Activated naive CD4-positive, alpha-beta T cell treated with anti-CD3 and anti-CD28 coated beads, Interleukin-2, amount 50 U/mL, for 72 hours (primary cell): ENCODE measurements at regions not wholly inside any gene's neighbourhood (a gene's known extent, or its start where the extent isn't known, plus 50 kb on each side); places are given as distances from the start of the nearest gene placed in this dataset.

Source experiments
- ATAC-seq, 2 donors: fragments of 150-1000 bp; cut with Tn5 transposase; 2 replicates each; pipeline ENCODE4 v1.10.0; 2021; ENCODE audit warnings: mild to moderate bottlenecking in 2 of 2, moderate library complexity in 2 of 2
- DNase-seq, 2 donors: peaks; one replicate each; pipeline ENCODE4 v3.0.0; 2021 to 2022; ENCODE audit warnings: low spot score in 2 of 2
- H3K27ac Mint-ChIP-seq, 2 donors: one replicate each; pipeline ENCODE4 v1.8.0; 2022; ENCODE audit warnings: mild to moderate bottlenecking in 2 of 2, mixed read lengths in 2 of 2
- H3K36me3 Mint-ChIP-seq, 2 donors: one replicate each; pipeline ENCODE4 v1.8.0; 2022; ENCODE audit warnings: mixed read lengths in 2 of 2
- H3K9me3 Mint-ChIP-seq, 2 donors: one replicate each; pipeline ENCODE4 v1.8.0; 2022; ENCODE audit warnings: mixed read lengths in 2 of 2

DNA sequence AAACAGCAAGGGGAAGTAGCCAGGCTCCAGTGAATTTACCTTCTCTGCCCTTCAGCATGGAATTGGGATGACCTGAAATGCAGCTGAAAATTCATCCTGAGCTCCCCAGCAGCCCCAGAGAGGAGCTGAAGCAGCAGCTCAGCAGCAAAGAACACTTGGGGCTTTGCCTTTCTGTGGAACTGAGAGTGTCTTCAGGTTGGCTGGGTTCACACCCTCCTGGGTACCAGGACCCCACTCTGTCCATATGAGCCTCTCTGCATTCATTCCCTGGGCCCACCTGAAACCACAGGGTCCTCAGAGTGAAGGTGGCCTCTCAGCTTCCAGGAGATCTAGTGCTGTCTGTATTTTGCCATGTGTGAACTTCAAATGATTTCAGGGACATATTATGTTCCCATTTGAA is 429.2 kb downstream of the MN1 start:
- Mint-ChIP-seq H3K36me3 (no peaks in the 10 kb centered on the region), H3K9me3 (peaks cover 0 to 4% of the 10 kb centered on the region in 2 donors), H3K27ac (no peak overlapping the region)
- ATAC-seq (no peak), DNase-seq (no peak)

DNA sequence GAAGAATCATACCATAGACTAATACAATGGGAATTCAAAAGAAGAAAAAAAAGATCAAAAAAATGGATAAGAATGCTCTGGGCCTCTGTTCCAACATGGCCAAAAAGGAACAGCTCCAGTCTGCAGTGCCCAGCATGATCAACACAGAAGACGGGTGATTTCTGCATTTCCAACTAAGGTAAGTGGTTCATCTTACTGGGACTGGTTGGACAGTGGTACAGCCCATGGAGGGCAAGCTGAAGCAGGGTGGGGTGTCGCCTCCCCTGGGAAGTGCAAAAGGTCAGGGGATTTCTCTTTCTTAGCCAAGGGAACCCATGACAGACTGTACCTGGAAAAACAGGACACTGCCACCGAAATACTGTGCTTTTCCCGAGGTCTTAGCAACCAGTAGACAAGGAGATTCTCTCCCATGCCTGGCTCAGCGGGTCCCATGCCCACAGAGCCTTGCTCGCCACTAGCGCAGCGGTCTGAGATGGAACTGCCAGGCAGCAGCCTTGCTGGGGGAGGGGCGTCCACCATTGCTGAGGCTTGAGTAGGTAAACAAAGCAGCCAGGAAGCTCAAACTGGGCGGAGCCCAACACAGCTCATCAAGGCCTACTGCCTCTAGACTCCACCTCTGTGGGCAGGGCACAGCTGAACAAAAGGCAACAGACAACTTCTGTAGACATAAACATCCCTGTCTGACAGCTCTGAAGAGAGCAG is 428.4 kb downstream of the MN1 start:
- no peaks in the 10 kb centered on the region for H3K36me3 Mint-ChIP-seq
- no peak for ATAC-seq
- peaks cover 0 to 4% of the 10 kb centered on the region in 2 donors for H3K9me3 Mint-ChIP-seq
- no peak for DNase-seq
- no peak overlapping the region for H3K27ac Mint-ChIP-seq

DNA sequence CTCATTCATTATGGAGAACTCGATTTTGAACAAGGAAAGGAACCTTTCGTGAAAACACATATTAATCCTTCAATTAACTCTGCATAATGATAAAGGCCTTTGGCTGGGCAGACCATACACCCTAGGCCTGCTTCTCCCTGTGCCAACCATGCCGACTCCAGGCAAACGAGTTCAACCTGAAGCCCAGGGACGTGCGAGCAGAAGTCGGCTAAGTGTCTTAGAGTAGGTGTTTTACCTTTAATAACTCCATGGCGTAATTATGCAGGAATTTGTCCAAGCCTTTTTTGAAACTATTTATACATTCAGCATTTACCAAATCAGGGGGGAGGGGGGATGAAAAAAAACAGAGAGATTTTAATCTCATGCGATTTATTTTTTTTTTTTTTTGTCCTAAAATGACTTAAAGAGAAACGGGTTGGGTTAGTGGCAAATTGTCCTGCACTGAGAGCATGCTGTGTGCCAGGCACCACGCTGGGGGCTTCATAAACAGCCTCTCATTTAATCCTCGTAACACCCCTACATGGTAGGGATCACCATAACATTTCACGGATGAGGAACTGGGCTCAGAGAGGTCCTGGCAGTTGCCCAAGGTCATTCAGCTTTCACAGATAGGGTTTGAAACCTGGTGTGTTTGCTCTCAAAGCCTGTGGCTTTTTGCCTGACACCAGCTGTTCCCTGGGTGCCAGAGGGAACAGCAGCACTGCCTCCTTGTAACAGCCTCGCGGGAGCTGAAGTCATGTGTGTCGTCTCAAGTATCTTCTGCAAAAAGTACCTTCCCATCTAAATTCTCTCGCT is 423.9 kb downstream of the MN1 start:
- no peaks in the 10 kb centered on the region for H3K36me3 Mint-ChIP-seq
- DNase-seq (no peak), ATAC-seq (no peak)
- no peak overlapping the region for H3K27ac Mint-ChIP-seq
- peaks cover 0 to 4% of the 10 kb centered on the region in 2 donors for H3K9me3 Mint-ChIP-seq

DNA sequence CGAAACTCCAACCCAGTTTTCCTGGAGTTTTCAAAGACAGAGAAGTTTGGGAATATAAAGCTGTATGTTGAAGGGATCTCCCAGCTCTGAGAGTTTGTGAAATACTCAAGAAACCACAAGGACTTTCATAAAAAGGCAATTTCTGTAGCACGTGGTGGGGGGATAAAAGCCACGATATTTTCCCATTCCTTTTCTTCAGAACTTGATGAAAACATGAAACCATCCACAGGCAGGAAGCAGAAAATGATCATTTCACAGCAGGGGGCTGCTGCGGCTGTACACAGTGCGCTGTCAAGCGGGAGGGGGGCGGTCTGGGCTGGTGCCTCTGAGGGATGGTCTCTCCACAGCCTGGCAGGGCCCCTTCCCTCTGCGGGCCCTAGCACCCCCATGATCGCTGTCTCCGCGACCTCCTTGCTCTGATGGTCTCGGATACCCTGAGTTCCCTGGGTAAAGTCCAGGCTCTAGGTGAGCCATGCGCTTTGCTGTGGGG is 423.2 kb downstream of the MN1 start:
- no peak for ATAC-seq
- DNase-seq = no peak
- H3K27ac Mint-ChIP-seq = no peak overlapping the region
- no peaks in the 10 kb centered on the region for H3K36me3 Mint-ChIP-seq
- peaks cover 0 to 4% of the 10 kb centered on the region in 2 donors for H3K9me3 Mint-ChIP-seq

DNA sequence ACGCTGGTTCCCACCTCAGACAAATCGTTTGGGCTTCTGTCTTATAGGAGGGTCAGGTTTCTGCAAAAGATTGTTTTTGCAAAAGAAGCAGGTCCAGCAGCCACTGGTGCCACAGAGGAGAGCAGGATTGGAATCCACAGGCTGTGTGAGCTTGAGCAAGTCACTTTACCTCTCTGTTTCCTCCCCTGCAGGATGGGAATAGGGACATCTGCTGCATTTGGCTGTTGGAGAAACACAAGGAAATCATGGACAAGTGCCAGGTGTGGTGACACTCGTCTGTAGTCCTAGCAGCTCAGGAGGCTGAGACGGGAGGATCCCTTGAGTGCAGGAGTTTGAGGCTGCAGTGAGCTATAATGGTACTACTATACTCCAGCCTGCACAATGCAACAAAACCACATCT is 422.6 kb downstream of the MN1 start:
- no peak for ATAC-seq
- no peak for DNase-seq
- Mint-ChIP-seq H3K9me3 (peaks cover 0 to 4% of the 10 kb centered on the region in 2 donors), H3K36me3 (no peaks in the 10 kb centered on the region), H3K27ac (no peak overlapping the region)

DNA sequence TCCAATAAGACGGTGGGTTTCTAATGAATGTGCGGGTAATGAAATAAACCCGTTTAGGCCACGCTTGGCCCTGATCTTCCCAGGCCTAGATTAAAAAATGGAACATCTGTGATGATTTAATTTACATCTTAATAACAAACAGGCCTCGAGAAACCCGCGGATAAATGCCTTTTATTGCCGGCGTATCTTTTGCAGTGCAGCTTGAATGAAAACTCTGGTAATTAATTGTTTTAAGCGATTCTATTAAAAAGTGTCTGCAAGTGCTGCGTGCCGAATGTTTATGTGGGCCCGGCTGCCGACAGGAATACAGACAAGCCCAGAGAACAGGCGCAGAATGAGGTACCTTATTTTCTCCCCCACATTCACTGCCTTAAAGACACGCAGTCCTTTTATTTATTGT is 420.7 kb downstream of the MN1 start:
- Mint-ChIP-seq H3K27ac (no peak overlapping the region), H3K9me3 (no peaks in the 10 kb centered on the region), H3K36me3 (no peaks in the 10 kb centered on the region)
- DNase-seq (no peak), ATAC-seq (no peak)

DNA sequence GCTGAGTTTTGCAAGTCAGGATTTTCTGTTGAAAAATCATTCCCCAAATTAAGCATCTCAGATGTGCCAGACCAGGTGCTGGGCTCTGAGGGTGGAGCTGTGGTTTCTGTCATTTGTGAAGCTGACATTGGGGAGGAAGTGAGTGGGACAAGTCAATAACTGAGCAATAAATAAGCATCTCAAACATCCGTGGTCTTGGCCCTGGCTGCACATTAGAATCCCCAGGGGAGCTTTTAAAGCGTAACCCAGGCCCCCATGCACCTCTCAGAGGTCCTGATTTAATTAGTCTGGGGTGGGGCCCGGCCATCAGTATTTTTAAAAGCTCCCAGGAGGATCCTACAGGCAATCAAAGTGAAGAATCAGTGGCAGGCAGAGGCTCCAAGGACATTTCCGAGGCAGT is 420.0 kb downstream of the MN1 start:
- no peak for DNase-seq
- Mint-ChIP-seq H3K27ac (no peak overlapping the region), H3K36me3 (no peaks in the 10 kb centered on the region), H3K9me3 (no peaks in the 10 kb centered on the region)
- no peak for ATAC-seq

DNA sequence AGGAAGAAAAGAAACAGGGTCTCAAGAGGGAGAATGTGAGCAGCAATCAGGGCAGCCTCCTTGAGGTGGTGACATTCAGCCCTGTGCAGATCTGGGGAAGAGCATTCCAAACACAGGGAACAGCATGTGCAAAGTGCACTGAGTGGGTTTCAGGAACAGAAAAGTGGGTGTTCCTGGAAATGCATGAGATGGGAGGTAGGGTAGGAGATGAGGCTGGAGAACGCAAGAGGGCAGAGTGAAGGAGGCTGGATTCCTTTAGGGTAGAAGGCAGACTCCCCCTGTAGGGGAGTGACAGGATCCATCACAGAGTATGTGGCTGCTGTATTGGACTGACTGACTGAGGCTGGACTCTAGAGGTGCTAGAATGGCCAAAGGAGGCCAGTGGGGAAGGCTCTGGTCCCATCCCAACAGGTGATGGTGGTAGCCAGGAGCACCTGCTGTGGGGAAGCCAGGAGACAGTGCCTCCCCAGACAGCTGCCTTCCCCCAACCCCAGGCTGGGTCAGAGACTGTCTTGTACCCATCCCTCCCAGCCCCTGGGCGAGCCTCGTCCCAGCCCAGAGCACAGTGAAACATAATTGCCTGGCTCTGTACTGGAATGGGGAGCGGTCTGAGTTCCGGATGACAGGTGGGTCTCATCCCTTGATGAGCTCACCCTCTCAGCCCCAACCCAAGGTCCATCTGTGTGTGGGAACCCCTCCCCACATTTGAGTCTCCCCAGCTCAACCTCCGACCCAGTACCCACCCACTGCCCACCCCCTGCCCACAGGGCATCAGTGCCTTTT is 419.4 kb downstream of the MN1 start:
- H3K9me3 Mint-ChIP-seq = no peaks in the 10 kb centered on the region
- H3K27ac Mint-ChIP-seq = no peak overlapping the region
- DNase-seq (no peak), ATAC-seq (no peak)
- H3K36me3 Mint-ChIP-seq = no peaks in the 10 kb centered on the region

DNA sequence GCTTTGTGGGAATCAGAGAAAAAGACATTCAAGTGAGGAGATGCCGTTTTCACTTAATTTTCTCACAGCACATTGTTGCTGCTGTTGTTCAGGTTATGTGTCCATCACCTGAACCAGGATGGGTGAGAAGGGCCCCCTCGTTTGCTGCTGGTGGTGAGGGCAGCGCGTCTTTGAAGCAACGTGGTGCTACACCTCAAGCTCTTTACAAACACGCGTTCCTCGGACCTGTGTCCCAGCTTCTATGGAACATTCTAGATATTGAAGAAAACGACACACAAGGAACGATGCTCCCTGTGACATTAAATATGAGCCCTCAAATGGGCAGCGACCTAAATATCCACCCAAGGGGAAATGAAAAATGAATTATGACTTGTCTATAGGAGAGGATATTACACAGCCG is 418.6 kb downstream of the MN1 start:
- ATAC-seq (no peak), DNase-seq (no peak)
- H3K36me3 Mint-ChIP-seq = no peaks in the 10 kb centered on the region
- no peak overlapping the region for H3K27ac Mint-ChIP-seq
- H3K9me3 Mint-ChIP-seq = no peaks in the 10 kb centered on the region

DNA sequence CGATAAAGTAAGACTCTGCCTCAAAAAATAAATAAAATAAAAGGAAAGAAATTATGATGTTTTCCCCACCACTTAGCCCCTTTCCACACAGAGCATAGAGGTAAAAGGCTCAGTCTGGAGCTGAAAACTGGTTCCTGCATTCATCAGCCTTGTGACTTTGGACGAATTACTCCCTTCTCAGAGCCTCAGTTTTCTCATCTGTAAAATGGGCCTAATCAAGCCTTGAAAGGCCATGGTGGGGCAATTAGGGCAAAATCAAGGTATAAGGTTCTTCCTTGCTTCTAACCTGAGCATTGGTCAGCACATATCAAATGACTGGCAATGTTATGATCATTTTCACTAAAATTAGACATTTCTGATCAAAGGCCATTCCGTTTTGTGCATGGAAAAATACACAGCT is 417.7 kb downstream of the MN1 start:
- no peak overlapping the region for H3K27ac Mint-ChIP-seq
- no peaks in the 10 kb centered on the region for H3K9me3 Mint-ChIP-seq
- no peak for ATAC-seq
- H3K36me3 Mint-ChIP-seq = no peaks in the 10 kb centered on the region
- no peak for DNase-seq

DNA sequence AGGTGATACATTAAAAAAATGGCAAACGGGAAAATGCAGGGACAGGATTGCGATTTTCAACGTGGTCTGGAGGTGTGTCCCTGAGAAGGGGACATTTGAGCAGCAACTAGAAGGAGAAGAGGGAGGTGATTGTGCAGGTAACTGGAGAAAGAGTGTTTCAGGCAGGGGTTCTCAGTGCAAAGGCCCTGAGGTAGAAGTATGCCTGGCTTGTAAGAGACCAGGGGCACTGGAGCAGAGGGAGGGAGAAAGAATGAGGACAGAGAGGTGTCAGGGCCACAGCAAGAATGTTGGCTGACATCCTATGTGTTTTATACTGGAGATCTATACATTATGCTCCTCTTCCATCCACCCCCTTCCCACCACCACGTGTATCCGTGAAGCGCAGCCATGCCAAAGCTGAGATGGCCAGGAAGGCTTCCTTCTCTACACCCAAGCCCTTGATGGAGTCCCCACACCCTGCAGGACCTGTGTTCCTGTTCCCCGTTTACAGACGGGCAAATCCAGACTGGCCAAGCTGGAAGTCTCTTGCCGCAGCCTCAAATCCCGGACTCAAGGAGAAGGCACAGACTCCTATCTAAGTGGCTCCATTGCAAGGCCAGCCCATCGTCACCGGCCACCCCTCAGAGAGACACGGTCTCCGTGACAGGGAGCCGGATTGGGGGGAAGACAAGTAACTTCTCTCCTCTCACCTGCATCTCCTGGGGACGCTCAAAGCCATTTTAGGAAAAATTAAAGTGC is 416.1 kb downstream of the MN1 start:
- ATAC-seq (no peak), DNase-seq (no peak)
- no peak overlapping the region for H3K27ac Mint-ChIP-seq
- H3K36me3 Mint-ChIP-seq = no peaks in the 10 kb centered on the region
- H3K9me3 Mint-ChIP-seq = no peaks in the 10 kb centered on the region

DNA sequence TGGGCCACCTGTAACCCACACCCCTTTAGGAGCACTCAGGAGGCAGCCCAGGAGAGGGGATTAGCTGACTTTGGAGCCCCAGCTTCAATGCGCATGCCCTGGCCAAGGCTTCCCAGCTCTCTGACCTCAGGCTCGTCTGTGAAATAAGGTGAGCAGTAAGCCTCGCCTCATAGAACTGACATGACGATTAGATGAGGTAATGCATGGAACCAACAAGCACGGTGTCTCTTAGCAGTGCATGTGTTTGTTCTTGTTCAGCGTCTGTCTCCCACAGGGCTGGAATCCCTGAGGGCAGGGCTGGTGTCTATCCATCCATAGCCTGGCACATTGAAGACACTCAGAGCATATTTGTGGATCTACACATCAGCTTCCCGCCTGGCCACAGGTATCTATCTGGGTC is 415.4 kb downstream of the MN1 start:
- Mint-ChIP-seq H3K36me3 (no peaks in the 10 kb centered on the region), H3K27ac (no peak overlapping the region), H3K9me3 (no peaks in the 10 kb centered on the region)
- DNase-seq = no peak
- ATAC-seq = no peak

DNA sequence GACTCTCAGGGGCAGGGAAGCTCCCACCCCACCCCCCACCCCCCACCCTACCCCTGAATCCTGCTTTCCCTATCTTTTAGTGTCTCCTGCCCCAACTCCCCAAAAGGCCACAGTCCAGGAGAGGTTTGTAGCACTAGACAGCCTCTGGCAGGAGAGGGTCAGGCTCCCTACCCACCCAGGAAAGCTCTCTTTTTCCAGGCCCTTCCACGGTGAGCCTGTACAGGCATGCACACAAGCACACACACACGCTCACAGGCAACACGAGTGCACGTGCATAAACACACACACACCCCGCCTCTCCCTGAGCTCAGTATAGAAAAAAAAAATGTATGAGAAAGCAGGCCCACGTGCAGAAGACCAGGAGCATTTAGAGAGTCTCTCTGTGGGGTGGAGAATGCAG is 414.0 kb downstream of the MN1 start:
- ATAC-seq (no peak), DNase-seq (no peak)
- Mint-ChIP-seq H3K27ac (no peak overlapping the region), H3K9me3 (no peaks in the 10 kb centered on the region), H3K36me3 (no peaks in the 10 kb centered on the region)

DNA sequence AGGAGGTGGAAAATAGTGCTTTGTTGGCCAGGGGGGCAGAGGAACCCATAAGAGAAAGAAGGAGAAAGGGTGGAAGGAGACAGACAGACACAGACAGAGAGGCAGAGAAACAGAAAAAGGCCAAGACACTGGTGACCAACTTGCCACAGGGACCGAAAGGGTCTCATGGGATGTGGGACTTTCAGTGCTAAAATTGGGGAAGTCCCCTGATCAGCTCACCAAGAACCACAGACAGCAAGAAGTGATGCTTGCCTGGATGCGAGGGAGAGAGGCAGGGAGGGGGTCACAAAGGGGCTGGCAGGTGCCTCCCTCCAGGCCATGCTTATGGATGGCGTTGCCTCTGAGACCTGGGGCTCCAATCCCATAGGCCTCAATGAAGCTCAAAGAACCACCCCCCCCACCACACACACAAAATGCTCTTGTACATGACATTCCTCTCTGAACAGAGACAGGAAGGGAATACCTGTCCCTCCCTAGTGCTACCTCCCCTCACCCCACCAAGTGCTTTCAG is 413.4 kb downstream of the MN1 start:
- no peak for ATAC-seq
- no peaks in the 10 kb centered on the region for H3K36me3 Mint-ChIP-seq
- no peak overlapping the region for H3K27ac Mint-ChIP-seq
- no peaks in the 10 kb centered on the region for H3K9me3 Mint-ChIP-seq
- no peak for DNase-seq

DNA sequence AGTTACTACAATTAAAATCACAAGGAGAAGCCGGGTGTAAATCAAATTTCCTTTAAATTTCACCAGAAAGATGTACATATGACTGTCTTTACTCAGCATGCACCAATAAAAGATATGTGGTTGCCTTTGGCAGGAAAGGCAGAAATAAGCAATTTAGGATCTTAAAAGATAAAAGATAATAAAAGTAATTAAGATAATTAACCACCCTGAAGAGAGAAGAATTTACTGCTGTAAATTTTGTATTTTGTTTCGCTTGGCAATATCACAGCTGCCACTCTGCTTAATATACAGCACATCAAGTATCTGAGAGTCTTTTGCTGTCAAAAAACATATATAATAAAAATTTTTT is 411.9 kb downstream of the MN1 start:
- H3K36me3 Mint-ChIP-seq = no peaks in the 10 kb centered on the region
- DNase-seq (no peak), ATAC-seq (no peak)
- peaks cover 0 to 5% of the 10 kb centered on the region in 2 donors for H3K9me3 Mint-ChIP-seq
- no peak overlapping the region for H3K27ac Mint-ChIP-seq

DNA sequence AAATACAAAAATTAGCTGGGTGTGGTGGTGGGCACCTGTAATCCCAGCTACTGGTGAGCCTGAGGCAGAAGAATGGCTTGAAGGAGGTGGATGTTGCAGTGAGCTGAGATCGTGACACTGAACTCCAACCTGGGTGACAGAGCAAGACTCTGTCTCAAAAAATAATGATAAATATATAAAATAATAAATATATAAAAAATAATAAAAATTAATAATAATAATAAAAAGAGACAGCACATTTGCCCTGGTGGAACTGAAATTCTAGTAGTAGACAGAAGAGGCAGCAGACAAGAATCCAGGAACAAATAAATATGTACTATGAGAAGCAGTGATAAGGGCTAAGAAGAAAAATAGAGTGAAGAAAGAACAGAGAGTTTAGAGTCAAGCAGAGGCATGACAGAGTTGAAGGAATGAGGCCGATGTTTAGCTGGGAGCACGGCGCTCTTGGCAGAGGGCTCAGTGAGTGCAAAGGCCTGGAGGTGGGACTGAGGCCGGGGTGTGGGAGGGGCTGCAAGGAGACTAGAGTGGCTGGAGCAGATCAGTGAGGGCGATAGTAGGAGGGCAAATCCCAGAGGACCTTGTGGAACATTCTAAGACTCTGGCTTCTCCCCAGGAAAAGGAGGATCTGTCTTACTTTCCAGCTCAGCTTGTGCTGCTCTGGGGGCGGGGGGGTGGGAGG is 410.3 kb downstream of the MN1 start:
- no peak for ATAC-seq
- Mint-ChIP-seq H3K36me3 (no peaks in the 10 kb centered on the region), H3K9me3 (peaks cover 0 to 10% of the 10 kb centered on the region in 2 donors), H3K27ac (no peak overlapping the region)
- DNase-seq = no peak
